ENCODE measurements at regions not wholly inside any gene's neighbourhood (a gene's known extent, or its start where the extent isn't known, plus 50 kb on each side); places are given as distances from the start of the nearest gene placed in this dataset.

DNA sequence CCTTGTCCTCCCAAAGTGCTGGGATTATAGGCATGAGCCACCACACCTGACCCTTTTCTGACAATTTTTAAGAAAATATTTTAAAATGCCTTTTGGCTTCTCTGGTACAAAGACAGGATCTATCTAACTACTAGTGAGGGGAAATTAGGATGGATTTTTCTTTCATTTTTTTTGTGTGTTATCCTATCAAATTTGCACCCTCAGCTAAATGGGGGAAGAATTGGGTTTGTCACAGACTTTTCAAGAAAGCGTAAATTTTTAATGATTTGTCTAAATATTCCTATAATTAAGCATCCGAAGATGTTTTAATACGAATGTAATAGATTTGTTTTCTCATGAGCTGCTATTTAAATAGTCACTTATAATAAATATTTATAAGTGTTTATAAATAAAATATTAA, 340.0 kb upstream of the ETAA1 start:
- TF ChIP-seq POLR2A (IDR thresholded peaks at IDR 0.05; ENCODE audit: low read depth, low read length) (no peak), POLR2AphosphoS5 (IDR thresholded peaks at IDR 0.05; ENCODE audit: insufficient read depth, low read depth, low read length) (no peak), EZH2 (IDR thresholded peaks at IDR 0.05; ENCODE audit: borderline replicate concordance, low read depth, low read length, severe bottlenecking) (no peak), JUN (IDR thresholded peaks at IDR 0.05; ENCODE audit: borderline replicate concordance, insufficient read depth, insufficient read length, low read depth) (no peak), GATA2 (IDR thresholded peaks at IDR 0.05; ENCODE audit: insufficient read depth, insufficient read length, low read depth, low read length) (no peak), MYC (IDR thresholded peaks at IDR 0.05; ENCODE audit: low read depth, low read length) (no peak)
- TF ChIP-seq, protein P1, sequence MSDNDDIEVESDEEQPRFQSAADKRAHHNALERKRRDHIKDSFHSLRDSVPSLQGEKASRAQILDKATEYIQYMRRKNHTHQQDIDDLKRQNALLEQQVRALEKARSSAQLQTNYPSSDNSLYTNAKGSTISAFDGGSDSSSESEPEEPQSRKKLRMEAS (IDR thresholded peaks at IDR 0.05; ENCODE audit: insufficient read depth, insufficient read length), result no peak
- TF ChIP-seq, protein P2, sequence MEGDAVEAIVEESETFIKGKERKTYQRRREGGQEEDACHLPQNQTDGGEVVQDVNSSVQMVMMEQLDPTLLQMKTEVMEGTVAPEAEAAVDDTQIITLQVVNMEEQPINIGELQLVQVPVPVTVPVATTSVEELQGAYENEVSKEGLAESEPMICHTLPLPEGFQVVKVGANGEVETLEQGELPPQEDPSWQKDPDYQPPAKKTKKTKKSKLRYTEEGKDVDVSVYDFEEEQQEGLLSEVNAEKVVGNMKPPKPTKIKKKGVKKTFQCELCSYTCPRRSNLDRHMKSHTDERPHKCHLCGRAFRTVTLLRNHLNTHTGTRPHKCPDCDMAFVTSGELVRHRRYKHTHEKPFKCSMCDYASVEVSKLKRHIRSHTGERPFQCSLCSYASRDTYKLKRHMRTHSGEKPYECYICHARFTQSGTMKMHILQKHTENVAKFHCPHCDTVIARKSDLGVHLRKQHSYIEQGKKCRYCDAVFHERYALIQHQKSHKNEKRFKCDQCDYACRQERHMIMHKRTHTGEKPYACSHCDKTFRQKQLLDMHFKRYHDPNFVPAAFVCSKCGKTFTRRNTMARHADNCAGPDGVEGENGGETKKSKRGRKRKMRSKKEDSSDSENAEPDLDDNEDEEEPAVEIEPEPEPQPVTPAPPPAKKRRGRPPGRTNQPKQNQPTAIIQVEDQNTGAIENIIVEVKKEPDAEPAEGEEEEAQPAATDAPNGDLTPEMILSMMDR (IDR thresholded peaks at IDR 0.05; ENCODE audit: extremely low read depth in 1 of 2, insufficient read depth in 1 of 2, low read depth in 1 of 2, low read length in 2 of 2), result no peak

All from endothelial cell of umbilical vein (primary cell).